HG02759 (cell line): ENCODE measurements at regions not wholly inside any gene's neighbourhood (a gene's known extent, or its start where the extent isn't known, plus 50 kb on each side); places are given as distances from the start of the nearest gene placed in this dataset.
"Not testable (repeated sequence)": the region's sequence is repeated elsewhere in the genome, so short reads cannot be mapped to it uniquely, and the experiment has no call there.

ENCODE experiments used
- ATAC-seq: cut with Tn5 transposase; IDR thresholded peaks from one replicate; pipeline ENCODE4 v1.9.1; 2021; ENCODE audit warnings: mild to moderate bottlenecking, moderate library complexity; ENCODE audit not compliant: unreplicated experiment

DNA sequence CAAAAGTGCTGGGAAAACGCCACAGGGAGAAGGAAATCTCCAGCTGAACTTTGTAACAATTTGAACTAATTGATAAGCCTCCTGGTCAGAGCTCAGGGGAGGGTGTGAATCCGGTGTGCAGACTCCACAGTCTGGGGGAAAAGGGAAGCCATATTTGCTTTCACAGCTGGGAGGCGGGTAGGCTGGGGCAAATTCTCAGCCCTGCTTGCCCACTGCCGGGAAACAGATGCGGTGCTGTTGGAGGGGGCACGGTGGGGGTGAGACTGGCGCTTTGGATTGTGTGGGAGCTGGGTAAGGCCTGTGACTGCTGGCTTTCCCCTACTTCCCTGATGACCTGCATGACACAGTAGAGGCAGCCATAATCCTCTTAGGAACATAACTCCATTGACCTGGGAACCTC is 134.8 kb downstream of the ADCYAP1 start:
- no peak for ATAC-seq

- not testable (repeated sequence) for ATAC-seq
Measured at GRCh38 chr18:1043039-1043438, 138.4 kb downstream of the ADCYAP1 start.

- no peak for ATAC-seq
Measured at GRCh38 chr18:1045658-1046057, 141.0 kb downstream of the ADCYAP1 start.

- no peak for ATAC-seq
Measured at GRCh38 chr18:1047406-1047805, 142.7 kb downstream of the ADCYAP1 start.

GRCh38 chr18:1048032-1048431 is 143.4 kb downstream of the ADCYAP1 start:
- no peak for ATAC-seq

DNA sequence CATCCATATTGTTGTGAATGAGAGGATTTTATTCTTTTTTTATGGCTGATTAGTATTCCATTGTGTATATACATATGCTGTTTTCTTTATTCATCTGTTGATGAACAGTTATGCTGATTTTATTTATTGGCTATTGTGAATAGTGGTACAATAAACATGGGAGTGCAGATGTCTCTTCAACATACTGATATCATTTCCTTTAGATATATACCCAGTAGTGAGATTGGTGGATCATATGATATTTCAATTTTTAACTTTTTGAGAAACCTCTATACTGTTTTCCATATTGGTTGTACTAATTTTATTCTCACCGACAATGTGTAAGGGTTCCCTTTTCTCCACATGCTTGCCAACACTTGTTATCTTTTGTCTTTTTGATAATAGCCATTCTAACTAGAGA is 144.5 kb downstream of the ADCYAP1 start:
- no peak for ATAC-seq

DNA sequence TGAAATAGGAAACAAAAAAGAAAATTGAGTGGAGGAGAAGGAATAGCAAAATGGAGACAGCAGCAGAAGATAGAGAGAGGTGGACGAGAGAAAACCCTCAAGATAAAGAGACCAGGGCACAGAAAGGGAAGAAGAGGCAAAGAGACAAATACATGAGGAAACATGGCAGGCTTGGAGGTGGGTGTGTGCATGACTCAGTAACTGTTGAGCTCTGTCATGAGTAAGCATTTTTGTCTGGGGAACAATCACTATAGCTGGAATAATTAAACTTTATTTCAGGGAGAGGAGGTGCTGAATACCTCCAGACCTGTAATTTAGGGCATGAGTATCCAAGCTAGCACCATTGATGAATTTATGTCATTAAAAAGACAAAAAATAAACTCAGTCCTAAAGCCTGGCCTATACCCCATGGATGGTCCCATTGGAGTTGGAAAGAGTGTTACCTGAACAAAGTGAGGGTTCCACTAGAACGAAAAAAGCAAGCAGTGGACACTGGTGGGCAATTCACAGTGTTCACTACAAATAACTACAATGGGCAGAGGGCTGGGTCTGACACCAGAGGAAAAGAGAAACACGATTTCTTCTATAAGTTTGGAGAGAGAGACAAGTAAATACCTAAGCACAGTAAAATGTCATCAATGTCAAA is 145.5 kb downstream of the ADCYAP1 start:
- ATAC-seq, result no peak

DNA sequence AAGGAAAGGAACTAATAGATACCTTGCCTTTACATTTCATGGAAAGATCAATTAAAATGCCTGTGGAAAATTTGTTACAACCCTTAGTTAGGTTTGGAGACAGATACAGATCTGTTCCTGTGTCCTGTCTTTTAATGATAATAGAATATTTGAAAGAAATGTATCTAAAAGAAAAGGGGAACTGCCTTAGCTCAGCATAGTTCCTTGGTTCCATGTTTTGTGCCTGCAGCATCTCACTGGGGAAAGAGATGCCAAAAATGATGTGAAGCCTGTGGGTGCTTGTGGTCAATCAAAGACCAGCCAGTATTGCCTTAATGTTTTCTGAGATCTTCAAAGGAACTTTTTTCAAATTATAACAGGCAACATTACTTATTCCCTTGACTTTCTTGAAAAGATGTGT is 147.6 kb downstream of the ADCYAP1 start:
- no peak for ATAC-seq

- ATAC-seq, result no peak
Measured at GRCh38 chr18:1053331-1054315, 149.0 kb downstream of the ADCYAP1 start.

GRCh38 chr18:1056404-1056803 is 151.7 kb downstream of the ADCYAP1 start:
- ATAC-seq, result no peak

- ATAC-seq, result no peak
Measured at GRCh38 chr18:1057367-1057766, 152.7 kb downstream of the ADCYAP1 start.

DNA sequence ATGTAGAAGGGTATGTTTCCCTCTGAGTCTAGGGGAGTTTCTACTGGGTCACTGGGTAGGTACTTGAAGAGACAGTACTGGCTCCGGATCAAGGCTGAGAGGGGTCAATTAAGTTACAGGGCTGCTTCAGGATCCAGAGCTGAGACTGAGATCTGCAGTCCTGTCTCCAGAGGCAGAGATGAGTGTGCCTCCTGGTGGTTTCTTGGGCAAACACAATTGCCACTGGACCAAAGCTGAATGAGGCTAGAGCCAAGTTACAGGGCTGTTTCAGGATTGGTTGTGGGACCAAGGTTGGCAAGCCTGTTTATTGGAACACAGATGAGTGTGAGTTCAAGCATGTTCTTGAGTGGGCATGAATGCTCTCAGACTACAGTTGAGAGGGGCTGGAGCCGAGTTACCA is 157.9 kb downstream of the ADCYAP1 start:
- no peak for ATAC-seq

DNA sequence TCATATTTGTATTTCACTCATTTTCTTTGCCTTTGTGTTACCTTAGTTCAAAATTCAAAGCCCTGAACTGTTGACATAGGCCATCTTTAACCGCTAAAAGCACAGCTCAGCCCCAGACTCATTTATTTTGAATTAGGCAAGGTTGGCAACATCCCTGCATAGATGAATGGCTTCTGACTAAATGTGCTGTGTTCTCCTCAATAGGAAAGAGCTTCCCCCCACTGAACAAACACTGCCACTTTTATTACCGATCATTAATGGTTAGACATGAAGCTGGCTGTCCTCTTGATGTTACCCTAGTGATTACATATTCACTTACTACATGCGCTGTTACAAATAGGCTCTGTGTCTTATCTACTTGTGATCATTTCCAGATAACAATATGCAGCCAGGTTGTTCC is 170.7 kb downstream of the ADCYAP1 start:
- ATAC-seq, result no peak

DNA sequence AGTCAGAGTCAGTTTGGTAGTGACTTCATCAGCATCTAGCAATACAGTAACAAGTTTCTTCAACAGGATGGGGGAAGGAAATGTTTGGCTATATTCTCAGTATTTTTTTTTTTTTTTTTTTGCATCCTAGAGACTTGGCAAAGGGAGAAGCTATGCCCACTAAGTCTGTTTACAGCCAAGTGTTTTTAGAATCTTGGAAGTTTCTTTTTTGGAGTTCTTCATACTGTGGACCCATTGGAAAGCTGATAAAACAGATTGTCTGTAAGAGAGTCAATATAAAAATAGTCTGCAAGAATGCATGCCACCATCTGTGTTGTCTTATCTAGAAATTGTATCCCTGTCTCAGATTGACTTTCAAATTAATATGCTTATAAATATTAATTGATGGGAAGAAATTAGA is 171.2 kb downstream of the ADCYAP1 start:
- ATAC-seq, result no peak

DNA sequence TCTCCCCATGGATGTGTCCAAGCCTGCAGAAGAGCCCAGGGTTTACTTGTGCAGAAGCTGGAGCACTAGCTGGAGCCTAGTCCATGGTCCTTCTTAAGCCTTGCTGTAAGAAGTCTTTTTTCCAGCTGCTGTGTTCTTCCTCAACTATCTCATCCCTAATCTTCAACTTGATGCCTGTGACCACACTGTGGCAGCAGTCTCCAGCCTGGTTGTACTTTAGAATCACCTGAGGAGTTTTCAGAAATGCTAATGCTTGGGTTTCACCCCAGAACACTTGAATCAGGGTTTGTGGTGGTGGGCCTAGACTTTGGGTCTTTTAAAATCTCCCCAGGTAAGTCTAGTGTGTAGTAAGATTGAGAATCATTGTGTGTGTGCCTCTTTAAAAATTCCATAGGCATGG is 173.6 kb downstream of the ADCYAP1 start:
- no peak for ATAC-seq

DNA sequence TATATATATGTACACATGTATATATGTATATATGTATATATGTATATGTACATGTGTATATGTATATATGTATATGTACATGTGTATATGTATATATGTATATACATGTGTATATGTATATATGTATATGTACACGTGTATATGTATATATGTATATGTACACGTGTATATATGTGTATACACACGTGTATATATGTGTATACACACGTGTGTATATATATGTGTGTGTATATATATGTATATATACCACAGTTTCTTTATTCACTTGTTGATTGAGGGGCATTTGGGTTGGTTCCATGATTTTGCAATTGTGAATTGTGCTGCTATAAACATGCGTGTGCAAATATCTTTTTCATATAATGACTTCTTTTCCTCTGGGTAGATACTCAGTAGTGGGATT is 179.0 kb downstream of the ADCYAP1 start:
- ATAC-seq, result not testable (repeated sequence)

- no peak for ATAC-seq
Measured at GRCh38 chr18:1090758-1091157, 186.1 kb downstream of the ADCYAP1 start.

GRCh38 chr18:1092228-1092627 is 187.6 kb downstream of the ADCYAP1 start:
- ATAC-seq, result no peak

- no peak for ATAC-seq
Measured at GRCh38 chr18:1094409-1094808, 189.7 kb downstream of the ADCYAP1 start.

GRCh38 chr18:1097991-1098735 is 193.5 kb downstream of the ADCYAP1 start:
- not testable (repeated sequence) for ATAC-seq

DNA sequence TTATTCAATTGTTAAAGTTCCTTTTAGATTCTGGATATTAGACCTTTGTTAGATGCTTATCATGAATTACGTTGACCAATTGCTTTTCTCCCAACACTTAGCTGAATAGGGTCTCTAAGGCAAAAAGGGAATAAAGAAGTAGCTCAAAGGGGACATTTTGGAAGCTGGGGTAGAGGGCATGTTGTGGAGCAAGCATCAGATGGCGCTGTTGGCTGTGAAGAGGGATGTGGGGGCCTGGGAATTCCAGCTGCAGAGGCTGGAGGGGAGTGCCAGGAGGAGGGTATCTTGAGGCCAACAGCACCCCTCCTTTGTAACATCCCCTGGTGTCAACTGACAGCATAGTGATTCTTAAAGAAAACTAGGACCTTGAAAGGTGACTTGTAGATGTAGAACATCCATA is 198.2 kb downstream of the ADCYAP1 start:
- no peak for ATAC-seq
